HEK293 (cell line): ENCODE measurements at regions not wholly inside any gene's neighbourhood (a gene's known extent, or its start where the extent isn't known, plus 50 kb on each side); places are given as distances from the start of the nearest gene placed in this dataset.

Source experiments
- GLI4 ChIP-seq: fragments of 450-650 bp; formaldehyde crosslinking; IDR thresholded peaks from 2 replicates; pipeline ENCODE4 v1.5.1; 2016; ENCODE audit warnings: missing biosample characterization, missing genetic modification characterization
- HOXA7 ChIP-seq: sonication (generic); formaldehyde crosslinking; IDR thresholded peaks from 2 replicates; pipeline ENCODE4 v1.8.1; 2022; ENCODE audit warnings: missing genetic modification reagents, borderline replicate concordance
- KLF10 ChIP-seq: fragments of 450-650 bp; IDR thresholded peaks from 2 replicates; pipeline ENCODE4 v1.5.1; 2018; ENCODE audit warnings: missing biosample characterization, mild to moderate bottlenecking, missing genetic modification characterization
- KLF9 ChIP-seq: fragments of 450-650 bp; formaldehyde crosslinking; IDR thresholded peaks from 2 replicates; pipeline ENCODE4 v1.5.1; 2016; ENCODE audit warnings: missing biosample characterization, missing genetic modification characterization, low read depth
- OVOL3 ChIP-seq: fragments of 450-650 bp; formaldehyde crosslinking; IDR thresholded peaks from 2 replicates; pipeline ENCODE4 v1.5.1; 2016; ENCODE audit warnings: missing biosample characterization, missing genetic modification characterization
- PRDM1 ChIP-seq: fragments of 450-650 bp; formaldehyde crosslinking; IDR thresholded peaks from 2 replicates; pipeline ENCODE4; 2016; ENCODE audit warnings: missing biosample characterization, missing genetic modification characterization
- SCRT1 ChIP-seq: fragments of 450-650 bp; formaldehyde crosslinking; IDR thresholded peaks from 2 replicates; pipeline ENCODE4 v1.5.1; 2016; ENCODE audit warnings: missing biosample characterization, missing genetic modification characterization, borderline replicate concordance
- SETDB1 ChIP-seq: IDR thresholded peaks from one replicate; pipeline ENCODE4 v1.6.1; 2017; ENCODE audit warnings: mild to moderate bottlenecking, low read length, moderate library complexity, mixed read lengths; ENCODE audit not compliant: insufficient read length
- ZBTB1 ChIP-seq: fragments of 450-650 bp; formaldehyde crosslinking; IDR thresholded peaks from 2 replicates; pipeline ENCODE4 v1.5.1; 2016; ENCODE audit warnings: missing biosample characterization, missing genetic modification characterization
- ZBTB17 ChIP-seq: fragments of 450-650 bp; formaldehyde crosslinking; IDR thresholded peaks from 2 replicates; pipeline ENCODE4 v1.5.1; 2016; ENCODE audit warnings: missing biosample characterization, missing genetic modification characterization
- ZBTB20 ChIP-seq: fragments of 450-650 bp; formaldehyde crosslinking; IDR thresholded peaks from 2 replicates; pipeline ENCODE4 v1.5.1; 2016; ENCODE audit warnings: missing biosample characterization, missing genetic modification characterization
- ZBTB8A ChIP-seq: fragments of 450-650 bp; formaldehyde crosslinking; IDR thresholded peaks from 2 replicates; pipeline ENCODE4 v1.5.1; 2016; ENCODE audit warnings: missing biosample characterization, missing genetic modification characterization
- ZFP37 ChIP-seq: fragments of 450-650 bp; formaldehyde crosslinking; IDR thresholded peaks from 2 replicates; pipeline ENCODE4 v1.5.1; 2016; ENCODE audit warnings: missing biosample characterization, missing genetic modification characterization
- ZNF10 ChIP-seq: fragments of 450-650 bp; formaldehyde crosslinking; IDR thresholded peaks from 2 replicates; pipeline ENCODE4 v1.5.1; 2017; ENCODE audit warnings: missing biosample characterization, missing genetic modification characterization
- ZNF133 ChIP-seq: fragments of 450-650 bp; formaldehyde crosslinking; IDR thresholded peaks from 2 replicates; pipeline ENCODE4 v1.5.1; 2016; ENCODE audit warnings: missing biosample characterization, missing genetic modification characterization
- ZNF169 ChIP-seq: fragments of 450-650 bp; formaldehyde crosslinking; IDR thresholded peaks from 2 replicates; pipeline ENCODE4 v1.5.1; 2016; ENCODE audit warnings: missing biosample characterization, missing genetic modification characterization
- ZNF175 ChIP-seq: fragments of 450-650 bp; formaldehyde crosslinking; IDR thresholded peaks from 2 replicates; pipeline ENCODE4 v1.5.1; 2016; ENCODE audit warnings: missing biosample characterization, missing genetic modification characterization
- ZNF184 ChIP-seq: fragments of 450-650 bp; IDR thresholded peaks from 2 replicates; pipeline ENCODE4 v1.5.1; 2018; ENCODE audit warnings: missing biosample characterization, mild to moderate bottlenecking, missing genetic modification characterization
- ZNF2 ChIP-seq: fragments of 450-650 bp; formaldehyde crosslinking; IDR thresholded peaks from 2 replicates; pipeline ENCODE4 v1.5.1; 2016; ENCODE audit warnings: missing biosample characterization, missing genetic modification characterization
- ZNF266 ChIP-seq: fragments of 450-650 bp; formaldehyde crosslinking; IDR thresholded peaks from 2 replicates; pipeline ENCODE4 v1.5.1; 2016; ENCODE audit warnings: missing biosample characterization, missing genetic modification characterization, low read depth
- ZNF335 ChIP-seq: fragments of 450-650 bp; formaldehyde crosslinking; conservative IDR thresholded peaks from 2 replicates; pipeline ENCODE4 v1.5.1; 2016; ENCODE audit warnings: missing biosample characterization, missing genetic modification characterization
- ZNF341 ChIP-seq: fragments of 450-650 bp; formaldehyde crosslinking; IDR thresholded peaks from 2 replicates; pipeline ENCODE4; 2016; ENCODE audit warnings: low read depth, missing biosample characterization, missing genetic modification characterization
- ZNF354C ChIP-seq: fragments of 450-650 bp; formaldehyde crosslinking; IDR thresholded peaks from 2 replicates; pipeline ENCODE4 v1.5.1; 2016; ENCODE audit warnings: missing biosample characterization, missing genetic modification characterization, low read depth, borderline replicate concordance
- ZNF549 ChIP-seq: fragments of 450-650 bp; IDR thresholded peaks from 2 replicates; pipeline ENCODE4 v1.5.1; 2018; ENCODE audit warnings: missing biosample characterization, missing genetic modification characterization, mild to moderate bottlenecking, inconsistent platforms, moderate library complexity
- ZNF558 ChIP-seq: fragments of 450-650 bp; formaldehyde crosslinking; IDR thresholded peaks from 2 replicates; pipeline ENCODE4 v1.5.1; 2016; ENCODE audit warnings: missing biosample characterization, missing genetic modification characterization
- ZNF624 ChIP-seq: fragments of 450-650 bp; formaldehyde crosslinking; IDR thresholded peaks from 2 replicates; pipeline ENCODE4 v1.5.1; 2017; ENCODE audit warnings: missing biosample characterization, missing genetic modification characterization
- ZNF629 ChIP-seq: fragments of 450-650 bp; formaldehyde crosslinking; IDR thresholded peaks from 2 replicates; pipeline ENCODE4 v1.5.1; 2017; ENCODE audit warnings: missing biosample characterization, missing genetic modification characterization
- ZNF660 ChIP-seq: fragments of 450-650 bp; IDR thresholded peaks from 2 replicates; pipeline ENCODE4 v1.5.1; 2018; ENCODE audit warnings: missing biosample characterization, mild to moderate bottlenecking, missing genetic modification characterization
- ZNF843 ChIP-seq: fragments of 450-650 bp; formaldehyde crosslinking; IDR thresholded peaks from 2 replicates; pipeline ENCODE4 v1.5.1; 2016; ENCODE audit warnings: missing biosample characterization, missing genetic modification characterization
- ZSCAN30 ChIP-seq: fragments of 450-650 bp; IDR thresholded peaks from 2 replicates; pipeline ENCODE4 v1.5.1; 2018; ENCODE audit warnings: missing biosample characterization, mild to moderate bottlenecking, missing genetic modification characterization, moderate library complexity
- TF ChIP-seq, protein P1 (sequence below): fragments of 450-650 bp; formaldehyde crosslinking; IDR thresholded peaks from 2 replicates; pipeline ENCODE4 v1.5.1; 2016; ENCODE audit warnings: missing biosample characterization, missing genetic modification characterization
- TF ChIP-seq, protein P2 (sequence below): fragments of 450-650 bp; formaldehyde crosslinking; IDR thresholded peaks from 2 replicates; pipeline ENCODE4 v1.5.1; 2016; ENCODE audit warnings: missing biosample characterization, missing genetic modification characterization
- TF ChIP-seq, protein P3 (sequence below): fragments of 450-650 bp; formaldehyde crosslinking; optimal IDR thresholded peaks from 2 replicates; pipeline ENCODE3; 2016; ENCODE audit warnings: missing biosample characterization, mild to moderate bottlenecking, missing genetic modification characterization
- TF ChIP-seq, protein P4 (sequence below): fragments of 450-650 bp; formaldehyde crosslinking; IDR thresholded peaks from 2 replicates; pipeline ENCODE4 v1.5.1; 2016; ENCODE audit warnings: missing biosample characterization, missing genetic modification characterization

DNA sequence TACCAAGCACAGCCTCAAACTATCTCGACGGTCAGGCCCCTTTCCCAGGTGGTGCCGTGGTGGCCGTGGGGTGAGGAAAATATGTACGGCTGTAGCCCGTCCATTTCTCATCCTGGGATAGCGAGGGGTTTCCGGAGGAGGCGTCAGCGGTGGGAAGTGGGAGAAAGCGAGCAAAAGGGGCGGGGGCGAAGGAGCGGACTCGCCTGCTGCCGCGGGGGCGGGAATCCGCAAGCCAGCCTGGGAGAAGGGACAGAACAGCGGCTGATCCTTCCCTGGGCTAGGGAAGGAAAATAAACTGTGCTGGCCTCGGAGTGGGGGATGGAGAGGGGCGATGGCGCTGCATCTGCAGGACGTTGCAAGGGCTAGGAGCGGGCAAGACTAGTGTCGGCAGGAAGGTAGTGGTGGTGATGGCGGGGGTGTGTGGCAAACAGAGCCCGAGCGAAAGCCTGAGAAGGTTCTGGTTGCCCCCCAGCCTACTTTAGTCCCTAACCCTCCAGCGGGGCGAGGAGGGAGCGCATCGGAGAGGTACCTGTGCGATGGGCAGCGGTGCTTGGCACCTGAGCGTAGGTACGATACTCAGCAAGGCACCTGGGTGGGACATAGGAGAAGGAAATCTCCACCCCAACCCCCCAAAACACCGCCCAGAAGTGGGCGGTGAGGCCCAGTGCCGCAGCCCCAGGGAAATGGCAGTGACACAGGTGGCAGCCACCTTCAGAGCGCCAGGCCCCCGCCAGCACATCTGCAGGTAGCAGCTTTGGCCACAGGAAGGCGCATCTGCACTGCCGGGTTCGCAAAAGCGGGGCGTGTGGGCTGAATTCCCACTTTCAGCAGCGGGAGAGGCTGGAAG is 49.9 kb upstream of the STEAP1B start (continued):
- TF ChIP-seq ZNF2 (tag by site-specific recombination) (no peak), ZNF624 (no peak), HOXA7 (CRISPR knock-in tag) (no peak), ZNF133 (no peak), ZNF184 (tag by site-specific recombination) (no peak), SCRT1 (peak; percentile 70; the same call in 1 of the 2 replicates), ZFP37 (tag by site-specific recombination) (no peak), ZNF341 (tag by site-specific recombination) (peak; percentile 92), ZBTB8A (tag by site-specific recombination) (peak; percentile 72), ZNF660 (no peak), ZBTB1 (tag by site-specific recombination) (no peak), ZNF629 (tag by site-specific recombination) (no peak), ZNF354C (tag by site-specific recombination) (no peak), ZNF10 (tag by site-specific recombination) (no peak), PRDM1 (tag by site-specific recombination) (peak; percentile 26; the same call in 1 of the 2 replicates), ZNF549 (tag by site-specific recombination) (no peak), ZBTB17 (tag by site-specific recombination) (peak; percentile 84), ZBTB20 (tag by site-specific recombination) (peak; percentile 54; the same call in 1 of the 2 replicates), ZNF843 (tag by site-specific recombination) (0 out of 2 replicates have a peak, but pooled peaks have one; percentile 33), ZNF175 (tag by site-specific recombination) (no peak), SETDB1 (no peak), KLF10 (tag by site-specific recombination) (no peak), KLF9 (tag by site-specific recombination) (peak; percentile 72), ZNF266 (tag by site-specific recombination) (no peak), GLI4 (tag by site-specific recombination) (no peak), OVOL3 (tag by site-specific recombination) (no peak), ZNF558 (tag by site-specific recombination) (no peak), ZNF335 (tag by site-specific recombination) (peak; percentile 64; the same call in 1 of the 2 replicates), ZNF169 (tag by site-specific recombination) (no peak), ZSCAN30 (no peak)
- TF ChIP-seq, protein P1, sequence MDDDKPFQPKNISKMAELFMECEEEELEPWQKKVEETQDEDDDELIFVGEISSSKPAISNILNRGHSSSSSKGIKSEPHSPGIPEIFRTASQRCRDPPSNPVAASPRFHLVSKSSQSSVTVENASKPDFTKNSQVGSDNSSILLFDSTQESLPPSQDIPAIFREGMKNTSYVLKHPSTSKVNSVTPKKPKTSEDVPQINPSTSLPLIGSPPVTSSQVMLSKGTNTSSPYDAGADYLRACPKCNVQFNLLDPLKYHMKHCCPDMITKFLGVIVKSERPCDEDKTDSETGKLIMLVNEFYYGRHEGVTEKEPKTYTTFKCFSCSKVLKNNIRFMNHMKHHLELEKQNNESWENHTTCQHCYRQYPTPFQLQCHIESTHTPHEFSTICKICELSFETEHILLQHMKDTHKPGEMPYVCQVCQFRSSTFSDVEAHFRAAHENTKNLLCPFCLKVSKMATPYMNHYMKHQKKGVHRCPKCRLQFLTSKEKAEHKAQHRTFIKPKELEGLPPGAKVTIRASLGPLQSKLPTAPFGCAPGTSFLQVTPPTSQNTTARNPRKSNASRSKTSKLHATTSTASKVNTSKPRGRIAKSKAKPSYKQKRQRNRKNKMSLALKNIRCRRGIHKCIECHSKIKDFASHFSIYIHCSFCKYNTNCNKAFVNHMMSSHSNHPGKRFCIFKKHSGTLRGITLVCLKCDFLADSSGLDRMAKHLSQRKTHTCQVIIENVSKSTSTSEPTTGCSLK = no peak
- TF ChIP-seq, protein P2, sequence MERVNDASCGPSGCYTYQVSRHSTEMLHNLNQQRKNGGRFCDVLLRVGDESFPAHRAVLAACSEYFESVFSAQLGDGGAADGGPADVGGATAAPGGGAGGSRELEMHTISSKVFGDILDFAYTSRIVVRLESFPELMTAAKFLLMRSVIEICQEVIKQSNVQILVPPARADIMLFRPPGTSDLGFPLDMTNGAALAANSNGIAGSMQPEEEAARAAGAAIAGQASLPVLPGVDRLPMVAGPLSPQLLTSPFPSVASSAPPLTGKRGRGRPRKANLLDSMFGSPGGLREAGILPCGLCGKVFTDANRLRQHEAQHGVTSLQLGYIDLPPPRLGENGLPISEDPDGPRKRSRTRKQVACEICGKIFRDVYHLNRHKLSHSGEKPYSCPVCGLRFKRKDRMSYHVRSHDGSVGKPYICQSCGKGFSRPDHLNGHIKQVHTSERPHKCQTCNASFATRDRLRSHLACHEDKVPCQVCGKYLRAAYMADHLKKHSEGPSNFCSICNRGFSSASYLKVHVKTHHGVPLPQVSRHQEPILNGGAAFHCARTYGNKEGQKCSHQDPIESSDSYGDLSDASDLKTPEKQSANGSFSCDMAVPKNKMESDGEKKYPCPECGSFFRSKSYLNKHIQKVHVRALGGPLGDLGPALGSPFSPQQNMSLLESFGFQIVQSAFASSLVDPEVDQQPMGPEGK (tag by site-specific recombination) = peak; percentile 36; the same call in 1 of the 2 replicates
- TF ChIP-seq, protein P3, sequence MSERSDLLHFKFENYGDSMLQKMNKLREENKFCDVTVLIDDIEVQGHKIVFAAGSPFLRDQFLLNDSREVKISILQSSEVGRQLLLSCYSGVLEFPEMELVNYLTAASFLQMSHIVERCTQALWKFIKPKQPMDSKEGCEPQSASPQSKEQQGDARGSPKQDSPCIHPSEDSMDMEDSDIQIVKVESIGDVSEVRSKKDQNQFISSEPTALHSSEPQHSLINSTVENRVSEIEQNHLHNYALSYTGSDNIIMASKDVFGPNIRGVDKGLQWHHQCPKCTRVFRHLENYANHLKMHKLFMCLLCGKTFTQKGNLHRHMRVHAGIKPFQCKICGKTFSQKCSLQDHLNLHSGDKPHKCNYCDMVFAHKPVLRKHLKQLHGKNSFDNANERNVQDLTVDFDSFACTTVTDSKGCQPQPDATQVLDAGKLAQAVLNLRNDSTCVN = peak; percentile 29
- TF ChIP-seq, protein P4, sequence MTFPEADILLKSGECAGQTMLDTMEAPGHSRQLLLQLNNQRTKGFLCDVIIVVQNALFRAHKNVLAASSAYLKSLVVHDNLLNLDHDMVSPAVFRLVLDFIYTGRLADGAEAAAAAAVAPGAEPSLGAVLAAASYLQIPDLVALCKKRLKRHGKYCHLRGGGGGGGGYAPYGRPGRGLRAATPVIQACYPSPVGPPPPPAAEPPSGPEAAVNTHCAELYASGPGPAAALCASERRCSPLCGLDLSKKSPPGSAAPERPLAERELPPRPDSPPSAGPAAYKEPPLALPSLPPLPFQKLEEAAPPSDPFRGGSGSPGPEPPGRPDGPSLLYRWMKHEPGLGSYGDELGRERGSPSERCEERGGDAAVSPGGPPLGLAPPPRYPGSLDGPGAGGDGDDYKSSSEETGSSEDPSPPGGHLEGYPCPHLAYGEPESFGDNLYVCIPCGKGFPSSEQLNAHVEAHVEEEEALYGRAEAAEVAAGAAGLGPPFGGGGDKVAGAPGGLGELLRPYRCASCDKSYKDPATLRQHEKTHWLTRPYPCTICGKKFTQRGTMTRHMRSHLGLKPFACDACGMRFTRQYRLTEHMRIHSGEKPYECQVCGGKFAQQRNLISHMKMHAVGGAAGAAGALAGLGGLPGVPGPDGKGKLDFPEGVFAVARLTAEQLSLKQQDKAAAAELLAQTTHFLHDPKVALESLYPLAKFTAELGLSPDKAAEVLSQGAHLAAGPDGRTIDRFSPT (tag by site-specific recombination) = no peak
